ENCODE measurements at regions not wholly inside any gene's neighbourhood (a gene's known extent, or its start where the extent isn't known, plus 50 kb on each side); places are given as distances from the start of the nearest gene placed in this dataset.

DNA sequence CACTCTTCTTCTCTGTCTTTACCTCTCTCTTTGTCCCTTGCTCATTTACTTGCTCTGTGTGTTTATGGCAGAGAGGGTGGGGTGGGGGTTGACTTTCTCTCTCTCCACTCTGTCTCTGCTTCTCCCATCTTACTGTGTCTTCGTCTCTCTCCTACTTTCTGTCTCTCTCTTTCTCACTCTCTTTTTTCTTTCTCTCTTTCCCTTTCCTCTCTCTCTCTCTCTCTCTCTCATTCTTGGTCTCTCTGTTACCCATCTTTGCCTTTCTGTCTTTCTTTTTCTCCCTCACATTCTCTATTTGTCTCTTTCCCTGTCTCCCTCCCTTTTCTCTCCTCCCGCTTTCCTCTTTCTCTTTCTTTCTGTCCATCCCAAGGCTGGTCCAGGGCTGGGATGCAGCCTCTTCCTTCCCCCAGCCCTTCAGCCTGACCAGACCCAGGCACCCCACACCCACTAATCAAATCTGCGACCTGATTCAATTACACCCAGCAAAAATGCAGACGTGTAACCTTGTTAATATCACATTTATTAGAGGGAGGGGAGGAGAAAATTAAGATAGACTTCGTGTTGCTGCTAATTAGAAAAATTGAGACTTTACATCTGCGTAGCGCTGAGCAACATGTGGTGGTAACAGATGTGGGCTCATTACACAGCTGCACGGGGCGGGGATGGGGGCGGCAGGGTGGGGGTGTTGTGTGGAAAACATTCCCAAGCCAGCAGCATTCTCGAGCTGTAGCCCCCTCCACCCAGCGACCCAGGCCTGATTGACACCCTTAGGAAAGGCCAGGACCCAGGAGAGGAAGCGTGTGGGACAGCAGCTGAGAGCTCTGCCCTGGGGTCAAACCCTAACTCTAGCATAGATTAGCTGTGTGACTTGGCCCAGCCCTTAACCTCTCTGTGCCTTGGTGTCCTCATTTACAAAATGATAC, 124.9 kb upstream of the MAFB start:
- POLR2A ChIA-PET, result no interaction called here
- dilution Hi-C loops (cut with MboI; ENCODE audit: extremely low pct_ligation_motif_present, low sequenced_read_pairs), result no loop called here

More for the DNA sequence above, 124.9 kb upstream of the MAFB start:
- Histone ChIP-seq H3K27ac (ENCODE audit: insufficient read depth, low read depth, low read length) (no peak overlapping the region), H3K9me1 (replicated peaks; ENCODE audit: control insufficient read depth, extremely low read depth, insufficient read depth, low read length) (no peaks in the 10 kb centered on the region), H3K4me1 (ENCODE audit: control insufficient read depth, extremely low read depth, insufficient read depth, low read length) (no peaks in the 10 kb centered on the region), H3K27me3 (ENCODE audit: control insufficient read depth in 2 of 2, insufficient read depth in 2 of 2, low read length in 2 of 2) (no peaks in the 10 kb centered on the region), H3K9ac (replicated peaks; ENCODE audit: extremely low read depth, insufficient read depth, low read length) (no peak overlapping the region), H3K9me3 (replicated peaks; ENCODE audit: control insufficient read depth, insufficient read depth, low read length) (no peaks in the 10 kb centered on the region), H3K4me2 (ENCODE audit: insufficient read depth, low read length) (no peak overlapping the region), H2AFZ (ENCODE audit: low read depth, low read length) (no peak overlapping the region), H4K20me1 (replicated peaks; ENCODE audit: control insufficient read depth, extremely low read depth, insufficient read depth, low read length) (no peaks in the 10 kb centered on the region), H3K4me3 (replicated peaks in 1 of 3; ENCODE audit: insufficient read depth in 1 of 3, low read depth in 1 of 3, low read length in 3 of 3) (no peak overlapping the region), H3K36me3 (ENCODE audit: control insufficient read depth in 2 of 2, extremely low read depth in 1 of 2, insufficient read depth in 2 of 2, low read length in 2 of 2) (no peaks in the 10 kb centered on the region), H3K79me2 (ENCODE audit: control insufficient read depth, insufficient read depth, low read length) (no peaks in the 10 kb centered on the region)
- BruUV-seq (replicated peaks), result no TSS peak
- CTCF ChIA-PET, result no interaction called here
- intact Hi-C loops (cut with micrococcal nuclease), result no loop called here
- FAIRE-seq (no peak), DNase-seq (ENCODE audit: low read depth, low spot score) (no peak)
- TF ChIP-seq, protein P1, sequence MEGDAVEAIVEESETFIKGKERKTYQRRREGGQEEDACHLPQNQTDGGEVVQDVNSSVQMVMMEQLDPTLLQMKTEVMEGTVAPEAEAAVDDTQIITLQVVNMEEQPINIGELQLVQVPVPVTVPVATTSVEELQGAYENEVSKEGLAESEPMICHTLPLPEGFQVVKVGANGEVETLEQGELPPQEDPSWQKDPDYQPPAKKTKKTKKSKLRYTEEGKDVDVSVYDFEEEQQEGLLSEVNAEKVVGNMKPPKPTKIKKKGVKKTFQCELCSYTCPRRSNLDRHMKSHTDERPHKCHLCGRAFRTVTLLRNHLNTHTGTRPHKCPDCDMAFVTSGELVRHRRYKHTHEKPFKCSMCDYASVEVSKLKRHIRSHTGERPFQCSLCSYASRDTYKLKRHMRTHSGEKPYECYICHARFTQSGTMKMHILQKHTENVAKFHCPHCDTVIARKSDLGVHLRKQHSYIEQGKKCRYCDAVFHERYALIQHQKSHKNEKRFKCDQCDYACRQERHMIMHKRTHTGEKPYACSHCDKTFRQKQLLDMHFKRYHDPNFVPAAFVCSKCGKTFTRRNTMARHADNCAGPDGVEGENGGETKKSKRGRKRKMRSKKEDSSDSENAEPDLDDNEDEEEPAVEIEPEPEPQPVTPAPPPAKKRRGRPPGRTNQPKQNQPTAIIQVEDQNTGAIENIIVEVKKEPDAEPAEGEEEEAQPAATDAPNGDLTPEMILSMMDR (IDR thresholded peaks at IDR 0.05; ENCODE audit: extremely low read depth in 1 of 2, insufficient read depth in 1 of 2, low read depth in 1 of 2, low read length in 2 of 2), result no peak
- no peak for TF ChIP-seq GATA2 (IDR thresholded peaks at IDR 0.05; ENCODE audit: insufficient read depth, insufficient read length, low read depth, low read length)
- no peak for TF ChIP-seq MYC (IDR thresholded peaks at IDR 0.05; ENCODE audit: low read depth, low read length)
- TF ChIP-seq, protein P2, sequence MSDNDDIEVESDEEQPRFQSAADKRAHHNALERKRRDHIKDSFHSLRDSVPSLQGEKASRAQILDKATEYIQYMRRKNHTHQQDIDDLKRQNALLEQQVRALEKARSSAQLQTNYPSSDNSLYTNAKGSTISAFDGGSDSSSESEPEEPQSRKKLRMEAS (IDR thresholded peaks at IDR 0.05; ENCODE audit: insufficient read depth, insufficient read length), result no peak
- TF ChIP-seq FOS (IDR thresholded peaks at IDR 0.05; ENCODE audit: borderline replicate concordance, insufficient read depth, low read length), result no peak
- TF ChIP-seq POLR2A (IDR thresholded peaks at IDR 0.05; ENCODE audit: low read depth, low read length), result no peak
- TF ChIP-seq JUN (IDR thresholded peaks at IDR 0.05; ENCODE audit: borderline replicate concordance, insufficient read depth, insufficient read length, low read depth), result no peak
- no peak for TF ChIP-seq POLR2AphosphoS5 (IDR thresholded peaks at IDR 0.05; ENCODE audit: insufficient read depth, low read depth, low read length)
- TF ChIP-seq EZH2 (IDR thresholded peaks at IDR 0.05; ENCODE audit: borderline replicate concordance, low read depth, low read length, severe bottlenecking), result no peak
